Erythroblast (primary cell): ENCODE measurements at regions not wholly inside any gene's neighbourhood (a gene's known extent, or its start where the extent isn't known, plus 50 kb on each side); places are given as distances from the start of the nearest gene placed in this dataset.

Experiments used
- GATA1 ChIP-seq: IDR thresholded peaks from 2 replicates; pipeline ENCODE4 v1.6.1; 2011; ENCODE audit warnings: low read depth, mild to moderate bottlenecking, control low read depth, low read length, moderate library complexity
- POLR2A ChIP-seq: IDR thresholded peaks from 2 replicates; pipeline ENCODE4 v1.6.1; 2011; ENCODE audit warnings: mild to moderate bottlenecking, low read length

DNA sequence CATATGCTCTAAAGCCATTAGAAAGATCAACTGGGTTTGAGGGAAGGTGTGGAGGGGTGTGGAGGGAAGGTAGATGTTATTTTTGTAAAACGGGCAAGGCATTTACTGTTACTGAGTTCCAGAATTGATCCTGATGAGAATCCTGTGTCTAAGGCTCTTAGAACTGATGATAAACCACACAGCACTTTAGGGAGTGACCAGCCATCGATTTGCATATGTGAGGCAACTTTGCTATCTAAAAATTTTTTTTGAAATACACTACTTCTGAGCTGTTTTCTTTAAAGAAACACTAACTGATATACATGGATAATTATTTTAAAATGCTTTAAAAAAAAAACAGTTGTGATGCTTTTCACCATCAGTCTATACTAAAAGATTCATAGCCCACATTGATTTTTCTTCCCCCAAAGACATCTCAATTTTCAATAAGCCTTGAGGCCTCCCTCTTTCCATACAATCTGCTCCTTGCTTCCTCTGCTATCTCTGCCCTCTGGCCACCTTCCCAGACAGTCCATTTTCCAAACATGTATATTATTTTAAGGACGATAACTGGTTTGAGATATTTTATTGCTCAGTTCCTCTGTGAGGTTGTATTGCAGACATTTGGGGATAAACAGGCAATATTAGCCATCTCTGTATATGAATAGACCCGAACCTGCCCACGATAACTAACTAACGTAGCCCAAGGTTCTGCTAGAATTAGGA is 265.9 kb downstream of the EFCAB11 start:
- TF ChIP-seq POLR2A (no peak), GATA1 (no peak)
